ENCODE measurements at regions not wholly inside any gene's neighbourhood (a gene's known extent, or its start where the extent isn't known, plus 50 kb on each side); places are given as distances from the start of the nearest gene placed in this dataset.

DNA sequence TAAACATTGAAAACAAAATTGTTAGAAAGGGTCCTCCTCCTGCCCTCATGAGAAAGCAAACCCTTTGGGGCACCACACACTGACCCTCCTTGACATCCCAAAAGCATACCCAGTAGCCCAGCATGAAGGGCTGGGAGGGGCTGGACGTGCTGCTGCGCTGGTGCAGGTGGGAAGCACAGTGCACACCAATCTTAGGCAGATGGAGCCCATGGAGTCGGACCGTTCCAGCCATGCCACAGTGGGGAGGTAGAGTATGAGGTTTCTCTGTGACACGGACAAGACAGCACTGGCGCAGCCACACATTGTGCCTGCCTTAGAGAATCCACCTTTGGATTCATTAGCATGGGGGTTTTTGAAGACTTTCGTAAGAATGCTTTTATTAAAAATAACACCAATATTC, 544.2 kb upstream of the FRG1 start:
- Histone ChIP-seq H3K4me3 (no peak overlapping the region), H3K4me1 (no peaks in the 10 kb centered on the region), H3K36me3 (no peaks in the 10 kb centered on the region), H3K9me3 (no peaks in the 10 kb centered on the region), H3K27me3 (no peaks in the 10 kb centered on the region), H3K27ac (no peak overlapping the region)
- no peak for DNase-seq (ENCODE audit: low spot score in 2 of 2)
- 85 to 93% methylated on average over 7 of the region's 7 CpGs for WGBS, 2 donors
- no peak for TF ChIP-seq EP300 (IDR thresholded peaks at IDR 0.05)
- no peak for TF ChIP-seq POLR2A (IDR thresholded peaks at IDR 0.05)
- no peak for TF ChIP-seq CTCF (IDR thresholded peaks at IDR 0.05)

DNA sequence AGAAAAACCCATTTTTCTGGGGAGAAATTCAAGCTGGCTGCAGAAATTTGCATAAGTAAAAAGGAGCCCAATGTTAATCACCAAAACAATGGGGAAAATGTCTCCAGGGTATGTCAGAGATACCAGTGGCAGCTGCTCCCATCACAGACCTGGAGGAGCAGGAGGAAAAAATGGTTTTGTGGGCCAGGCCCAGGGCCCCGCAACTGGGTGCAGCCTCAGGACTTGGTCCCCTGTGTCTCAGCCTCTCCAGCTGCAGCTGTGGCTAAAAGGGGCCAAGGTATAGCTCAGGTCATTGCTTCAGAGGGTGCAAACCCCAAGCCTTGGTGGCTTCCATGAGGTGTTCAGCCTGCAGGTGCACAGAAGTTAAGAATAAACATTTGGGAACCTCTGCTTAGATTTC, 536.4 kb upstream of the FRG1 start:
- H3K27me3 ChIP-seq, result no peaks in the 10 kb centered on the region
- DNase-seq (ENCODE audit: low spot score in 2 of 2), result no peak
- no peaks in the 10 kb centered on the region for H3K4me1 ChIP-seq
- H3K27ac ChIP-seq, result no peak overlapping the region
- 100% methylated on average over 1 of the region's 1 CpG for WGBS, 2 donors
- H3K4me3 ChIP-seq, result no peak overlapping the region
- peaks cover 0 to 5% (median 0%) of the 10 kb centered on the region in 4 donors for H3K9me3 ChIP-seq
- H3K36me3 ChIP-seq, result no peaks in the 10 kb centered on the region
- TF ChIP-seq EP300 (IDR thresholded peaks at IDR 0.05) (no peak), CTCF (IDR thresholded peaks at IDR 0.05) (no peak), POLR2A (IDR thresholded peaks at IDR 0.05) (no peak)

DNA sequence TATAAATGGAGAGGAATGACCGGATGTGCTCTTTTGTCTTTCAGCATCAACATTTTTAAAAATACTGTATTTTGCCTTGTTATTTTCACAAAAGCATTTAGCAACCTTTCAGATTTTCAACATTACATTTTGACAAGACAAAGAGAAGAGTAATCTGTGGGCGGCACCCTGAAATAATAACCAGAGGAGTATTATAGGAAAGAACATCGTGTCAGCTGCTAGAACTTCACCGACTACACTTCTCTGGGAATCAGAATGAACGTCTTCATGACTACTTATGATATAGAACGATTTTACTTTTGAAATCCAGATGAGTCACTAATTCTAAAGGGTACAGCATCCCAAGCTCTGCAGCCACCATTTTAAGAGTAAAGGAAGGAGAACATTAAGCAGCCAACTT, 531.5 kb upstream of the FRG1 start:
- H3K27ac ChIP-seq, result no peak overlapping the region
- no peak overlapping the region for H3K4me3 ChIP-seq
- H3K4me1 ChIP-seq, result no peaks in the 10 kb centered on the region
- no peaks in the 10 kb centered on the region for H3K36me3 ChIP-seq
- no peak for TF ChIP-seq EP300 (IDR thresholded peaks at IDR 0.05)
- TF ChIP-seq POLR2A (IDR thresholded peaks at IDR 0.05), result no peak
- TF ChIP-seq CTCF (IDR thresholded peaks at IDR 0.05), result no peak
- 72 to 78% methylated on average over 6 of the region's 6 CpGs for WGBS, 2 donors
- H3K27me3 ChIP-seq, result no peaks in the 10 kb centered on the region
- DNase-seq (ENCODE audit: low spot score in 2 of 2), result no peak
- peaks cover 0 to 5% (median 0%) of the 10 kb centered on the region in 4 donors for H3K9me3 ChIP-seq

DNA sequence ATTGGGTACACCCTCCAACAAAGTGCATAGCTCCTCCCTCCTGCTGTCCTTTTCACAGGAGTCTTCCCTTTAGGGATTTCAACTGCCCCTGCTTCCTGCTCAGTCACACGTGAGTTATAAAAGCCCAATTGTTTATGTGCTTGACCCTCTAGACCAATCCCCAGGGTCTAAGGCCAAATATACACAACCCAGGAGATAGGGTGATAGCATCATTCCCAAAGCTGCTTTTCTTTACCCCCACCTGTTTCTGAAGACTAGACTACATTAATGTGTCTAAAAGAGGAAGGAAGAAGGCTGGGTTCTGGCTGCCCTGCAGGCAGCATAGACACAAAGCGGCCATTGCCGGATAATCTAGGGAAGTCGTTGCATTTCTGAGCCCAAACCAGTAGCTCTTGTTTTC, 526.7 kb upstream of the FRG1 start:
- 47 to 52% methylated on average over 4 of the region's 4 CpGs for WGBS, 2 donors
- H3K27me3 ChIP-seq, result no peaks in the 10 kb centered on the region
- TF ChIP-seq POLR2A (IDR thresholded peaks at IDR 0.05) (no peak), EP300 (IDR thresholded peaks at IDR 0.05) (no peak), CTCF (IDR thresholded peaks at IDR 0.05) (no peak)

DNA sequence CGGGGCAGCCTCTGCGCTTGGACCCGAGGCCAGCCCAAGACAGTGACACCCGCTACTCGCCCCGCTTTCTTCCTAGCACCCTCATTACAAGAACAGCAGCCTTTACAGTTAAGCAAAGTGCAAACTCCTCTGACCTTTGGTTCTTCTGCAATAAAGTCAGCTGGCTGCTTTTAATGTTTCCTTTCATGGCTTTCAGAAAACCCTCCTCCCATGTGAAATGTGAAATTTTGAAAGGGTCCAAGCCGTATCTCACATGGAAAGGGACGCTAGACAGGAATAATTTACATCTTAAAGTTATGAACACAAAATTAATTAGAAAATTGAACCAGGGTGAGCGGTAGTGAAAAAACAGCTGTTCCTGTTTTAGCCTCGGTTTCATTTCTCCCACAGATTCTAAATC, 520.1 kb upstream of the FRG1 start:
- no peak for DNase-seq (ENCODE audit: low spot score in 2 of 2)
- Histone ChIP-seq H3K4me1 (peaks cover 0 to 7% (median 0%) of the 10 kb centered on the region in 4 donors), H3K9me3 (no peaks in the 10 kb centered on the region), H3K36me3 (no peaks in the 10 kb centered on the region), H3K27me3 (no peaks in the 10 kb centered on the region), H3K27ac (no peak overlapping the region), H3K4me3 (no peak overlapping the region)
- TF ChIP-seq CTCF (IDR thresholded peaks at IDR 0.05), result no peak
- TF ChIP-seq POLR2A (IDR thresholded peaks at IDR 0.05), result no peak
- no peak for TF ChIP-seq EP300 (IDR thresholded peaks at IDR 0.05)
- 27 to 31% methylated on average over 10 of the region's 10 CpGs for WGBS, 2 donors

More for the DNA sequence above, 526.7 kb upstream of the FRG1 start:
- DNase-seq (ENCODE audit: low spot score in 2 of 2), result no peak
- no peaks in the 10 kb centered on the region for H3K36me3 ChIP-seq
- no peaks in the 10 kb centered on the region for H3K9me3 ChIP-seq
- H3K4me1 ChIP-seq, result no peaks in the 10 kb centered on the region
- no peak overlapping the region for H3K27ac ChIP-seq
- no peak overlapping the region for H3K4me3 ChIP-seq
